ENCODE measurements at regions not wholly inside any gene's neighbourhood (a gene's known extent, or its start where the extent isn't known, plus 50 kb on each side); places are given as distances from the start of the nearest gene placed in this dataset.

DNA sequence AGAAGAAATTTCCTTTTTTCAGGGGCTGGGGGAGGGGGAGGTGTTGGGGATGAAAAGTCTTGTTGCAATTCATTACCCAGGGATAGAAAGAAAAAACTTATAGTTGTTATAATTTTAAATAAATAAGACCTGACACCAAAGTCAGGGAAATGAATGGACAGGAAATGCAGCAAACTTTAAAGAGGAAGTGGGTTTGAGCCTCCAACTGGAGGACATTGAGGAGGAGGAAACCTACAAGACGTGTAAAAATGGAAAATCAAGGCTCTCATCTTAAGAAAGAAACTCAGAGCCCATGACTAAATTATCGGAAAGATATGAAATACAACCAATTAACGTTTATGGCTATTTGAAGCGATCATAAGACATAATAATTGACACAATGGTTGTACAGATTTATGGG lies 54.4 kb downstream of the NIBAN1 start:
- no peaks in the 10 kb centered on the region for H3K36me3 ChIP-seq (ENCODE audit: control insufficient read depth in 2 of 2, insufficient read depth in 2 of 2, low read length in 1 of 2)
- no peak overlapping the region for H3K4me3 ChIP-seq (ENCODE audit: low read depth in 1 of 2, low read length in 2 of 2)
- WGBS, 2 donors = 74 to 83% methylated on average over 4 of the region's 4 CpGs
- no peaks in the 10 kb centered on the region for H3K9me3 ChIP-seq (ENCODE audit: control insufficient read depth in 2 of 2, insufficient read depth in 1 of 2, low read depth in 1 of 2, low read length in 1 of 2)
- no peaks in the 10 kb centered on the region for H3K4me1 ChIP-seq (ENCODE audit: control insufficient read depth in 2 of 2, insufficient read depth in 2 of 2, low read length in 1 of 2)
- no peak overlapping the region for H3K27ac ChIP-seq (ENCODE audit: low read depth in 2 of 2, low read length in 1 of 2)
- no peaks in the 10 kb centered on the region for H3K27me3 ChIP-seq (ENCODE audit: control insufficient read depth in 1 of 2, insufficient read depth in 2 of 2, low read length in 2 of 2)

DNA sequence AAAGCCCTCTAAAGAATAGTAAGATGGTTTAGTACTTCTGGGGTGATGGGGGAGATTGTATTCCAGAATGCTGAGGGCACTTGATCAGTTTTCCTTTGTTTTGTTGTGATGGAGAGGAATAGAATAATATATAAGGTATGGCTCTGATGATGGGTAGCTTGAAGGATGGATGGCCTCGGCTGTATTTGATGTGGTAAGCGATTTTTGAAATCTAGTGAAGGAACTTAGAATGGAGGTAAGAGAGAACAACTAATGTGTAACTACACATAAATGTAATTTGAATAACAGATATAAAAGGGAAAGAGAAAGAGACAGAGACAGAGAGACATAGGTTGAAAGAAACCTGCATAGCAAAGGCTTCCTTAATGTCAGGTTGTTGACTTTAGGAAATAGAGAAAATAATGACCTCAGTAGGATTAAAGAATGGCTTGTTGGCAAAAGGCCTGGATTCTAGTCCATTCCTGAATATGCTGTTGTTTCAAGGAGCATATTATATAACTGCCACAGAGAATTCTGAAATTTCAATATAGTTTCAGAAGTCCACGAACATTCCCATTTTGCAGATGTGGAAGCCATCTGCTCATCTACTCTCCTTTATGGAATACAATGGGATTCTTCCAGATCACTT lies 58.7 kb downstream of the NIBAN1 start:
- Histone ChIP-seq H3K4me3 (ENCODE audit: low read depth in 1 of 2, low read length in 2 of 2) (no peak overlapping the region), H3K9me3 (ENCODE audit: control insufficient read depth in 2 of 2, insufficient read depth in 1 of 2, low read depth in 1 of 2, low read length in 1 of 2) (no peaks in the 10 kb centered on the region), H3K4me1 (ENCODE audit: control insufficient read depth in 2 of 2, insufficient read depth in 2 of 2, low read length in 1 of 2) (no peaks in the 10 kb centered on the region), H3K36me3 (ENCODE audit: control insufficient read depth in 2 of 2, insufficient read depth in 2 of 2, low read length in 1 of 2) (no peaks in the 10 kb centered on the region), H3K27ac (ENCODE audit: low read depth in 2 of 2, low read length in 1 of 2) (no peak overlapping the region), H3K27me3 (ENCODE audit: control insufficient read depth in 1 of 2, insufficient read depth in 2 of 2, low read length in 2 of 2) (no peaks in the 10 kb centered on the region)
- 88 to 92% methylated on average over 3 of the region's 3 CpGs for WGBS, 2 donors

DNA sequence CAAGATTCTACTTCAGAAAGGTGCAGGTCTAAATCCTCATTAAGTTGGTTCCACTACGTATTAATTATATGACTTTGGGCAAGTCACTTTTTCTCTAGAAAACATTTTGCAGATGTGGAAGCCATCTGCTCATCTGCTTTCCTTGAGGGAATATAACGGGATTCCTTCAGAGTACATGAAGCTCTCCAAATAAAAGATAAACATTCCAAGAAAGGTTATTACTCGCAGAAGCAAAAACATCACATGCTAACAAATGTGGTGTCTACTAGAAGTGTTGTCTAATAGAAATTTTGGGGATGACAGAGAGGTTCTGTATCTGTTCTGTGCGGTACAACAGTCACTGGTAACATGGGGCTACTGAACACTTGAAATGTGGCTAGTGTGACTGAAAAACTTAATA lies 60.2 kb downstream of the NIBAN1 start:
- Histone ChIP-seq H3K27ac (ENCODE audit: low read depth in 2 of 2, low read length in 1 of 2) (no peak overlapping the region), H3K27me3 (ENCODE audit: control insufficient read depth in 1 of 2, insufficient read depth in 2 of 2, low read length in 2 of 2) (no peaks in the 10 kb centered on the region), H3K4me1 (ENCODE audit: control insufficient read depth in 2 of 2, insufficient read depth in 2 of 2, low read length in 1 of 2) (no peaks in the 10 kb centered on the region), H3K9me3 (ENCODE audit: control insufficient read depth in 2 of 2, insufficient read depth in 1 of 2, low read depth in 1 of 2, low read length in 1 of 2) (no peaks in the 10 kb centered on the region), H3K36me3 (ENCODE audit: control insufficient read depth in 2 of 2, insufficient read depth in 2 of 2, low read length in 1 of 2) (no peaks in the 10 kb centered on the region), H3K4me3 (ENCODE audit: low read depth in 1 of 2, low read length in 2 of 2) (no peak overlapping the region)
- 78 to 79% methylated on average over 4 of the region's 4 CpGs for WGBS, 2 donors

DNA sequence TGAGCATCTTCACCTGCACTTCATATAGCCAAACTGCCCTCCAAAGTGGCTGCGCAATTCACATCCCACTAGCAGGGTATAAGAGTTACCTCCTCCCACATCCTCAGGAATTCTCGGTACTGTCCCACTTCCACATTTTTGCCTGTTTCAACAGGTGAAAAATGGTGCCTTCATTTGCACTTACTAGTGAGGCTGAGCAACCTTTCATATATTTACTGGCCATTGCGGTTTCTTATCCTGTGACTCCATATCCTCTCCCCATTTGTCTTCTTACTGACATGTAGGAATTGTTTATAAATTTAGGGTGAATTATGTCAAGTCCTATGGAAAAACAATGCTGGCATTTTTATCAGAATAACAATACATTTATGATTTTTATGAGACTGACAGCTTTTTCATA lies 61.9 kb downstream of the NIBAN1 start:
- no peak overlapping the region for H3K4me3 ChIP-seq (ENCODE audit: low read depth in 1 of 2, low read length in 2 of 2)
- H3K27me3 ChIP-seq (ENCODE audit: control insufficient read depth in 1 of 2, insufficient read depth in 2 of 2, low read length in 2 of 2) = no peaks in the 10 kb centered on the region
- no peak overlapping the region for H3K27ac ChIP-seq (ENCODE audit: low read depth in 2 of 2, low read length in 1 of 2)
- WGBS, 2 donors = 87 to 88% methylated on average over 3 of the region's 3 CpGs
- no peaks in the 10 kb centered on the region for H3K4me1 ChIP-seq (ENCODE audit: control insufficient read depth in 2 of 2, insufficient read depth in 2 of 2, low read length in 1 of 2)
- no peaks in the 10 kb centered on the region for H3K36me3 ChIP-seq (ENCODE audit: control insufficient read depth in 2 of 2, insufficient read depth in 2 of 2, low read length in 1 of 2)
- H3K9me3 ChIP-seq (ENCODE audit: control insufficient read depth in 2 of 2, insufficient read depth in 1 of 2, low read depth in 1 of 2, low read length in 1 of 2) = no peaks in the 10 kb centered on the region

DNA sequence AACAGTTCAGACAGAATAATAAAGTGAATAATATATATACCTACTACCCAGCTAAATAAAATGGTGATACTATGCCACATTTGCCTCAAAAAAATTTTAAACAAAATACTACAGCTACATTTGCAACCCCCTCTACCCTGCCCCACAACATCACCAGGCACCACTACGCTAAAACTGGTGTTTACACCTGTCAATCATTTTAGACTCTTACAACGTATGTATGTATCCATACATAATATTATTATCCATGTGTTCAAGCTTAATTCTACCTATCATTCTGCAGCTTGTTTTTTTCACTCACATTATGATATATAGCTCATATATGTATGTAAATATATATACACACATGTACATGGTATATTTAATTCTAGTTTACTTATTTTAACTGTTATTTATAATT lies 62.5 kb downstream of the NIBAN1 start:
- WGBS, 2 donors = 81 to 85% methylated on average over 2 of the region's 2 CpGs
- no peaks in the 10 kb centered on the region for H3K9me3 ChIP-seq (ENCODE audit: control insufficient read depth in 2 of 2, insufficient read depth in 1 of 2, low read depth in 1 of 2, low read length in 1 of 2)
- H3K4me1 ChIP-seq (ENCODE audit: control insufficient read depth in 2 of 2, insufficient read depth in 2 of 2, low read length in 1 of 2) = no peaks in the 10 kb centered on the region
- H3K27ac ChIP-seq (ENCODE audit: low read depth in 2 of 2, low read length in 1 of 2) = no peak overlapping the region
- H3K4me3 ChIP-seq (ENCODE audit: low read depth in 1 of 2, low read length in 2 of 2) = no peak overlapping the region
- H3K27me3 ChIP-seq (ENCODE audit: control insufficient read depth in 1 of 2, insufficient read depth in 2 of 2, low read length in 2 of 2) = no peaks in the 10 kb centered on the region
- no peaks in the 10 kb centered on the region for H3K36me3 ChIP-seq (ENCODE audit: control insufficient read depth in 2 of 2, insufficient read depth in 2 of 2, low read length in 1 of 2)

DNA sequence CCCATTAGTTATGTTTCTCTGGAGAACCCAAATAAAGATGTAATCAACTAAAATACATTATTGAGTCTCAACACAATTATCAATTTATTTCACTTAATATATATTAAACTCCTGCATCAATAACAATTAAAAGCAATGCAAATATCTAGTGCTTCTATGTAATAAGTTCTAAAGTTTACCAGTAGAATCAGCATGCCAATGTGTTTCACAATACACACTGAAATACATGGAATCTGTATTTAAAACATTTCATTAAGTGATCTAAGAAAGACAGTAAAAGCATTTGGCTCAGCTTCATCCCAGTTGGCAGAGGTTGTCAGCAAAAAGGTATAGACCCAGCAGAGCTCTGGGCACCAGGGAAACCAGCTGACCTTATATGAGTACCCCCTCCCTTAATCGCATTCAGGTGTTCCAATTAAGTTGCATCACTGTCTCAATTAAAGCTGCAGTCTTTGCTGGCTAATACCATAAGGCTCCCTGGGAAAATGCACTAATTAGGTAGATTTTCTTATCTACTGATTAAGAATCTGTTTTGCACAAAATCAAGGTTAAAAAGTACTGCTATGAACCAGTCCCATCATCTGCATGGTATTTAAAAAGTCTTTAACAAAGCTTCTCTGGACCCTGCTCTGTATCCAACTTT lies 63.1 kb downstream of the NIBAN1 start:
- 81 to 88% methylated on average over 1 of the region's 1 CpG for WGBS, 2 donors
- Histone ChIP-seq H3K4me3 (ENCODE audit: low read depth in 1 of 2, low read length in 2 of 2) (no peak overlapping the region), H3K27me3 (ENCODE audit: control insufficient read depth in 1 of 2, insufficient read depth in 2 of 2, low read length in 2 of 2) (no peaks in the 10 kb centered on the region), H3K9me3 (ENCODE audit: control insufficient read depth in 2 of 2, insufficient read depth in 1 of 2, low read depth in 1 of 2, low read length in 1 of 2) (no peaks in the 10 kb centered on the region), H3K27ac (ENCODE audit: low read depth in 2 of 2, low read length in 1 of 2) (peak overlapping the region in 1 of 2 donors; percentile 12), H3K4me1 (ENCODE audit: control insufficient read depth in 2 of 2, insufficient read depth in 2 of 2, low read length in 1 of 2) (no peaks in the 10 kb centered on the region), H3K36me3 (ENCODE audit: control insufficient read depth in 2 of 2, insufficient read depth in 2 of 2, low read length in 1 of 2) (no peaks in the 10 kb centered on the region)

DNA sequence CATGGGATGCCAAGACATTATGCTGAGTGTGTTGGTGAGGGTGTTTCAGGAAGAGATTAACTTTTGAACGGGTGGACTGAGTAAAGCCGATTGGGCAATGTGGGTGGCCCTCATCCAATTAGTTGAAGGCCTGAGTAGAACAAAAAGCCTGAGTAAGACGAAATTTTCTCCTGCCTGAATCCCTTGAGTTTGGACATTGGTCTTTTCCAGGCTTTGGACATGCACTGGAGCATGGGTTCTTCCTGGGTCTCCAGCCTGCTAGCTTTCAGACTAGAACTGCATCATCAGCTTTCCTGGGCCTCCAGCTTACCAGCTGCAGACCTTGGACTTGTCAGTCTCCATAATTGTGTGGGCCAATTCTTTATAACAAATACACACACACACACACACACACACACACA lies 63.6 kb downstream of the NIBAN1 start:
- no peak overlapping the region for H3K4me3 ChIP-seq (ENCODE audit: low read depth in 1 of 2, low read length in 2 of 2)
- H3K27me3 ChIP-seq (ENCODE audit: control insufficient read depth in 1 of 2, insufficient read depth in 2 of 2, low read length in 2 of 2) = no peaks in the 10 kb centered on the region
- H3K4me1 ChIP-seq (ENCODE audit: control insufficient read depth in 2 of 2, insufficient read depth in 2 of 2, low read length in 1 of 2) = no peaks in the 10 kb centered on the region
- no peaks in the 10 kb centered on the region for H3K36me3 ChIP-seq (ENCODE audit: control insufficient read depth in 2 of 2, insufficient read depth in 2 of 2, low read length in 1 of 2)
- H3K27ac ChIP-seq (ENCODE audit: low read depth in 2 of 2, low read length in 1 of 2) = peak overlapping the region; percentile 12 to 60
- no peaks in the 10 kb centered on the region for H3K9me3 ChIP-seq (ENCODE audit: control insufficient read depth in 2 of 2, insufficient read depth in 1 of 2, low read depth in 1 of 2, low read length in 1 of 2)
- 30 to 36% methylated on average over 3 of the region's 3 CpGs for WGBS, 2 donors

DNA sequence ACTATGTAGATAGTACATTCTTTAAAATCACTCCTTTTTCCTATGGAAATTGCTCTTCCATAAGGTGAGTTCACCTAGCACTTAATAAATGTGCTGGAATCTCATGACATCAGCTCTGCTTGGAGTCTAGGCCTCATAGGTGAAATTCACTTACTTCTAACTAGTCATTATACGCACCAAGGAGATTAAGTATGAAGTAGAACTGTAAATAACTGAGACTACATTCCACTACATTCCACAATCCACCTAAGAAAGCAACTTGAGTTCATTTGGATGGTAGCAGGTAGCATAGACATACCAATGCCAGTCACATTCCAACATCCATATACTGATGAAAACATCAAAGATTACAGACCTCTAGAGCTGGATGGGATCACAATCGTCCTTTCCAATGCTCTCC lies 64.3 kb downstream of the NIBAN1 start:
- no peaks in the 10 kb centered on the region for H3K36me3 ChIP-seq (ENCODE audit: control insufficient read depth in 2 of 2, insufficient read depth in 2 of 2, low read length in 1 of 2)
- H3K4me1 ChIP-seq (ENCODE audit: control insufficient read depth in 2 of 2, insufficient read depth in 2 of 2, low read length in 1 of 2) = peaks cover 0 to 4% of the 10 kb centered on the region in 2 donors
- H3K9me3 ChIP-seq (ENCODE audit: control insufficient read depth in 2 of 2, insufficient read depth in 1 of 2, low read depth in 1 of 2, low read length in 1 of 2) = no peaks in the 10 kb centered on the region
- no peak overlapping the region for H3K4me3 ChIP-seq (ENCODE audit: low read depth in 1 of 2, low read length in 2 of 2)
- H3K27me3 ChIP-seq (ENCODE audit: control insufficient read depth in 1 of 2, insufficient read depth in 2 of 2, low read length in 2 of 2) = no peaks in the 10 kb centered on the region
- 83 to 91% methylated on average over 2 of the region's 2 CpGs for WGBS, 2 donors
- no peak overlapping the region for H3K27ac ChIP-seq (ENCODE audit: low read depth in 2 of 2, low read length in 1 of 2)

DNA sequence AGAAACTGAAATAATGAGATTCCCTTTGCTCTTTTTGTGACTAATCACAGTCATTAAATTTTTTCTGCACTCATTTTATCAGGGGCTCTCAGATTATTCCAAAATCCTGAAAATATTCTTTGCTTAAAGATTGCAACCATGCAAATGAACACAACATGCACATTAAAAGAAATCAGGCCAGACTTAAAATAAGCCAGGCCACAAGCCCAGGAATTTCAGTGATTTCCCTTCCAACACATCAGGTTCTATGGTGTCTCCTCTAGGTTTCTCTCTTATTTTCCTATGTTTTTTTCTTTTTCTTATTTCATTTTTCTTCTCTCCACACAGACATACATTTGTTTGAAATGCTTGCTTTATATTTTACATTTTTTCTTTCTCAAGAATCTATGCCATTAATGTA lies 65.3 kb downstream of the NIBAN1 start:
- no peaks in the 10 kb centered on the region for H3K9me3 ChIP-seq (ENCODE audit: control insufficient read depth in 2 of 2, insufficient read depth in 1 of 2, low read depth in 1 of 2, low read length in 1 of 2)
- no peaks in the 10 kb centered on the region for H3K27me3 ChIP-seq (ENCODE audit: control insufficient read depth in 1 of 2, insufficient read depth in 2 of 2, low read length in 2 of 2)
- peaks cover 0 to 5% of the 10 kb centered on the region in 2 donors for H3K4me1 ChIP-seq (ENCODE audit: control insufficient read depth in 2 of 2, insufficient read depth in 2 of 2, low read length in 1 of 2)
- H3K36me3 ChIP-seq (ENCODE audit: control insufficient read depth in 2 of 2, insufficient read depth in 2 of 2, low read length in 1 of 2) = no peaks in the 10 kb centered on the region
- H3K27ac ChIP-seq (ENCODE audit: low read depth in 2 of 2, low read length in 1 of 2) = no peak overlapping the region
- H3K4me3 ChIP-seq (ENCODE audit: low read depth in 1 of 2, low read length in 2 of 2) = no peak overlapping the region

DNA sequence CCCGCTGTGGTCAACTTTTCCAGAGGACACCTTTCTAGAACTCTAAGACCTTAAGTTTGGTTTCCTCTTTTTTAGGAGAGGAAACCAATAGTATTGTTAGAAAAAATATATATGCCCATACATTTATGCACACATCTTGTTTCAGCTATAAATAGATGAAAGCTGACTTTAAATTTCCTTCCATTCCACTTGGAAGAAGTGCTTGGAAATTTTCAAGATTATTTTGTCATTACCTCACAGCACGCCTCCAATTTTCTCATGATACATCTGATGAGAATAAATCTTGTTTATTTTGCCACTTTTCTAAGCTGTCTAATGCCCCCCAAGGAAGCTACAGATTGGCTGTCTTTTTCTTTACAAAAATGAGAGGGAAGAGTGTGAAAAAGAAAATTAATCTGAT lies 65.8 kb downstream of the NIBAN1 start:
- no peak overlapping the region for H3K4me3 ChIP-seq (ENCODE audit: low read depth in 1 of 2, low read length in 2 of 2)
- WGBS, 2 donors = 85 to 89% methylated on average over 2 of the region's 2 CpGs
- H3K4me1 ChIP-seq (ENCODE audit: control insufficient read depth in 2 of 2, insufficient read depth in 2 of 2, low read length in 1 of 2) = peaks cover 0 to 5% of the 10 kb centered on the region in 2 donors
- H3K9me3 ChIP-seq (ENCODE audit: control insufficient read depth in 2 of 2, insufficient read depth in 1 of 2, low read depth in 1 of 2, low read length in 1 of 2) = no peaks in the 10 kb centered on the region
- H3K27me3 ChIP-seq (ENCODE audit: control insufficient read depth in 1 of 2, insufficient read depth in 2 of 2, low read length in 2 of 2) = no peaks in the 10 kb centered on the region
- H3K36me3 ChIP-seq (ENCODE audit: control insufficient read depth in 2 of 2, insufficient read depth in 2 of 2, low read length in 1 of 2) = no peaks in the 10 kb centered on the region
- H3K27ac ChIP-seq (ENCODE audit: low read depth in 2 of 2, low read length in 1 of 2) = no peak overlapping the region
